GM21381 (cell line): ENCODE measurements at regions not wholly inside any gene's neighbourhood (a gene's known extent, or its start where the extent isn't known, plus 50 kb on each side); places are given as distances from the start of the nearest gene placed in this dataset.

Source experiments
- ATAC-seq: cut with Tn5 transposase; IDR thresholded peaks from one replicate; pipeline ENCODE4 v1.9.1; 2021; ENCODE audit warnings: mild to moderate bottlenecking, moderate library complexity; ENCODE audit not compliant: unreplicated experiment

GRCh38 chr9:118829334-118829733 is 539.9 kb downstream of the BRINP1 start:
- ATAC-seq = no peak

DNA sequence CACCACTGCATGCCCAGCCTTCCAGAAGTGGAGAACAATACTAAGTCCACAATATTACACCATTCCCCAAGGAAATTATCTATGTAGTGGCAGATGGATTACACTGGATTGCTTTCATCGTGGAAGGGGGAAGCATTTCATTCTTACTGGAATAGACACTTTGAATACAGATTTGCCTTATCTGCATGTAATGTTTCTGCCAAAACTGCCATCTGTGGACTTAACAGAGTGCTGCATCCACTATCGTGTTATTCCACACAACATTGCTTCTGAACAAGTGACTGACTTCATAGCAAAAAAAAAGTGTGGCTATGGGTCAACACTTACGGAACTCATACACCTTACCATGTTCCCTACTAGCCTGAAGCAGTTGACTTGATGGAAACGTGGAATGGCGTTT is 536.9 kb downstream of the BRINP1 start:
- no peak for ATAC-seq

- ATAC-seq = no peak
These were observed 532.3 kb downstream of the BRINP1 start for GRCh38 chr9:118836891-118837290.

GRCh38 chr9:118871531-118871930 is 497.7 kb downstream of the BRINP1 start:
- ATAC-seq = no peak

DNA sequence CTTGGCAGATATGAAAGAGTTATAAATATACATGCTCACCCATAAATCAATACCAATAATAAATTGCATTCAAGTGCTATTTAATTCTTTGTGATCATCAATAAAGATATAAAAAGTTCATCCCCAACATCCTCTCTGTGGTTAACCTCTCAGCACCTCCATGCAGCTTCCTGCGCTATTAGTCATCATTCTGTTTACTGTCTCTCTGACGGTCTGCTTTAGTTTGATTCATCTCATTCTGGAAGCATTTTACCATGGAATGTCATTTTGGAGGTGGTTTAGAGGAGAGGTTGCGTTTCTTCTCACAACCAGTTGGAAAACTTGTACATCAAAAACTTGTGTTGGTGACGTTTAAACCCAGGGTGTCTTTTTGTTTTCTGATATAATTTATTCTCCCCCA is 486.6 kb downstream of the BRINP1 start:
- no peak for ATAC-seq

DNA sequence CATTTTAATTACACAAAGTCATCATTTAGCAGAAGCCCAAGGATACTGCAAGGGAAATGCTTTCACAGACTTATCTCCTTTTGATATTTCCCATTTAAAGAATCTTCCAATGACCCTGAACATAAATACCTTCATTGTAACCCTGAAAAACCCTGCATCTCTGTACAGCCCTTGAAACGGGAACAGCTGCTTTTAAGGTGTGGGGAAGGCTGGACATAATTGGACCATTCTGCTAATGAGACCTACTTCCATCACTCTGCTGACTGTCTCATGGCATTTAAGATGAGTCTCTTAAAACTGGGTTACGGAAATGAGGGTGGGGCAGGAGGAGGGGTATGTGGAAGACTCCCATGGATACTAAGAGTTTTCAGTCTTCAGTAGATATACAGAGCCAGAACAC is 485.8 kb downstream of the BRINP1 start:
- no peak for ATAC-seq

DNA sequence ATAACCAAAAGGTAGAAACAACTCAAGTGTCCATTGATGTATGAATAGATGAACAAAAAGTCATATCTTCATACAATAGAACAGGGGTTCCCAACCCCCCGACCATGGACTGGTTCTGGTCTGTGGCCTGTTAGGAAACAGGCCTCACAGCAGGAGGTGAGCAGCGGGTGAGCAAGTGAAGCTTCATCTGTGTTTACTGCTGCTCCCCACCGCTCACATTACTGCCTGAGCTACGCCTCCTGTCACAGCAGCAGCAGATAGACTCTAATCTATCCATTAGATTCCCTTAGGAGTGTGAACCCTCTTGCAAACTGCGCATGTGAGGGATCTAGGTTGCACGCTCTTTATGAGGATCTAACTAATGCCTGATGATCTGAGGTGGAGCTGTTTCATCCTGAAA is 478.0 kb downstream of the BRINP1 start:
- no peak for ATAC-seq

- no peak for ATAC-seq
These were observed 472.8 kb downstream of the BRINP1 start for GRCh38 chr9:118896324-118897000.

GRCh38 chr9:118918180-118918579 is 451.1 kb downstream of the BRINP1 start:
- ATAC-seq = no peak

- ATAC-seq = no peak
These were observed 440.5 kb downstream of the BRINP1 start for GRCh38 chr9:118928722-118929121.

GRCh38 chr9:118929287-118929686 is 439.9 kb downstream of the BRINP1 start:
- no peak for ATAC-seq

GRCh38 chr9:118931941-118932340 is 437.3 kb downstream of the BRINP1 start:
- no peak for ATAC-seq

DNA sequence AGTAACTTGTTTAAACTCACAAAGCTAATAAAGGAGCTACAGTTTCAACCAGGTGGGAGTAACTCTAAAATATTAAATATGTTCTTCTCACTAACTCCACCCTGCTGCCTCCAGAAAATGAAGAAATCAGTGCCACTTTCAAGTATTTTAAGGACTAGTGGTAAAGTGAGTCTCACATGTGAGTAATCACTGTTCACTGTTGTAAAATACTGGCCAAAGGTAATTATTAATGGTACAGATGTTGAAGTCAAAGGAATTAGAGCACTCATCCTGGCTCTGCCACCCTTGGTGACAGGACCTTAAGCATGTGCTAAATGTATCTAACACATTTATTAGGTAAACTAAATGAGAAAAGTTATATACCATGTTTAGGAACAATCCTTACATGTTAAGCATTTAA is 430.7 kb downstream of the BRINP1 start:
- no peak for ATAC-seq

DNA sequence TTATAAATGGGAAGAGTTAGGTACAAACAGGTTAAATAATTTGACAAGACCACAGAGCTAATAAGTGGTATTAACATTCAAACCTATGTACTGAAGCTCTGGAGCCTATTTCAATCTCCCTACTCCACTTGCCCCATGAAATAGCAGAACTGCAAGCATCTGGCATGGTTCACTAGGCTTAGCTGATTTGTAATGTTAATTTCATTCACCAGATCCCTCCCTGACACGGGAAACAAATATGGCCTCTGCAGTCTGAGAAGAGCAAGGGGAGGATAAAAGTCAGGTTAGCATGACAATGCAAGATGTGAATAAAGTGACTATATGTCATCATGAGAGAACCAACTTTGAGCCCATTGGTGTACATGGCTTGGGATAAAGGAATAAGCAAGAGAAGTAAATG is 428.8 kb downstream of the BRINP1 start:
- ATAC-seq = no peak

- ATAC-seq = no peak
These were observed 422.6 kb downstream of the BRINP1 start for GRCh38 chr9:118946669-118947068.

GRCh38 chr9:118954857-118955256 is 414.4 kb downstream of the BRINP1 start:
- no peak for ATAC-seq

- ATAC-seq = no peak
These were observed 411.6 kb downstream of the BRINP1 start for GRCh38 chr9:118957585-118957984.

- ATAC-seq = no peak
These were observed 409.9 kb downstream of the BRINP1 start for GRCh38 chr9:118959366-118959765.

GRCh38 chr9:118961857-118962256 is 407.4 kb downstream of the BRINP1 start:
- ATAC-seq = no peak

- ATAC-seq = no peak
These were observed 406.8 kb downstream of the BRINP1 start for GRCh38 chr9:118962426-118962825.

DNA sequence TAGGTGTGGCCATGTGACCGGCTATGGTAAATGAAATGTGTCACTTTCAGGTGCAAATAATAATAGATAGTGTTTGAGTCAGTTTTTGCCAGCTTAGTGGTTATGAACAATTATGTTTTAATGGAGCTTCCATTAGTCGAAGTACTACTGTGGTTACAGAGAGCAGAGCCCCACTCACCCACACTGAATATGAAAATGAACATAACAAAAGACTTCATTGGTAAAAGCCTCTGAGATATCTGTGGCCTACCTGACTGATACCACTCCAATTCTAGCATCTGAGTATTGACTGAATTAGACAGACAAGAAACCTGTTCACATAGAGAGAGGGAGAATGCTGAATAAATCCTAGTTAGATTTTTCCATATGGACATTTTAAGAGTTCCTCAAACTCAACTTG is 405.6 kb downstream of the BRINP1 start:
- no peak for ATAC-seq

GRCh38 chr9:118967901-118968300 is 401.3 kb downstream of the BRINP1 start:
- no peak for ATAC-seq

DNA sequence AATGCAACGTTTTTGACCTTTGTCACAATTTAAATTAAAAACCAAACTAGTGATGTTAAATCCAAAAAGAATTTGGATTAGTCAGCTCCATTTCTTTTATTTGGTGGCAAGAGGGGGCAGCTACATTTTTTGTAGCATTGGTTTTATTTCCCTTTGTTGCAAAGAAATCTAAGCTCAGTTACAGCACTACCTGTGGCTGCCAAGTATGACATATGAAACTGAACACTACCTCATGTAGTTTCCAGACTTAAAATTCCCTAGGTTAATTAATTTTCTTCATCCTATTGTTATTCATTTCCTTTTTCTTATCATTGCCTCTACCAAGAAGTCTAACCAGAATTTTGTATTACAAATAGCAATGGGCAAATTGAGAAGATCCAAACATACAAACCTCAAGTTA is 393.5 kb downstream of the BRINP1 start:
- ATAC-seq = no peak
